KMS-11 (cell line): ENCODE measurements at regions not wholly inside any gene's neighbourhood (a gene's known extent, or its start where the extent isn't known, plus 50 kb on each side); places are given as distances from the start of the nearest gene placed in this dataset.

Source experiments
- H2AFZ ChIP-seq: fragments of 200-600 bp; sonication (generic); 2 replicates; pipeline ENCODE4 v1.6.1; 2016; ENCODE audit warnings: antibody characterized with exemption, mixed run types, low read depth
- H3K27ac ChIP-seq: fragments of 200-600 bp; sonication (generic); 2 replicates; pipeline ENCODE4 v1.6.1; 2016; ENCODE audit warnings: mild to moderate bottlenecking, mixed run types
- H3K27me3 ChIP-seq: fragments of 200-600 bp; sonication (generic); 2 replicates; pipeline ENCODE4 v1.6.1; 2017; ENCODE audit warnings: mild to moderate bottlenecking, low read depth, mixed run types, moderate library complexity; ENCODE audit not compliant: insufficient read depth
- H3K36me3 ChIP-seq: fragments of 200-600 bp; sonication (generic); 2 replicates; pipeline ENCODE4 v1.6.1; 2017; ENCODE audit warnings: mild to moderate bottlenecking, mixed run types; ENCODE audit not compliant: insufficient read depth
- H3K4me1 ChIP-seq: fragments of 200-600 bp; sonication (generic); 2 replicates; pipeline ENCODE4 v1.6.1; 2016; ENCODE audit warnings: mild to moderate bottlenecking, low read depth, mixed run types; ENCODE audit not compliant: poor library complexity, severe bottlenecking
- H3K4me2 ChIP-seq: fragments of 200-600 bp; sonication (generic); 2 replicates; pipeline ENCODE4 v1.7.0; 2016; ENCODE audit warnings: mild to moderate bottlenecking, mixed run types
- H3K4me3 ChIP-seq: fragments of 200-600 bp; sonication (generic); IDR thresholded peaks from 2 replicates; pipeline ENCODE4 v1.6.1; 2017; ENCODE audit warnings: low read depth, low read length, mixed read lengths; ENCODE audit not compliant: insufficient read depth
- H3K79me2 ChIP-seq: fragments of 200-600 bp; sonication (generic); 2 replicates; pipeline ENCODE4 v1.6.1; 2016; ENCODE audit warnings: low read depth, mixed run types; ENCODE audit not compliant: insufficient read depth
- H3K9ac ChIP-seq: fragments of 200-600 bp; sonication (generic); 2 replicates; pipeline ENCODE4 v1.6.1; 2016; ENCODE audit warnings: mild to moderate bottlenecking, mixed run types
- H4K20me1 ChIP-seq: fragments of 200-600 bp; sonication (generic); 2 replicates; pipeline ENCODE4 v1.6.1; 2016; ENCODE audit warnings: mild to moderate bottlenecking, mixed run types; ENCODE audit not compliant: insufficient read depth
- TF ChIP-seq, protein P1 (sequence below): fragments of 200-600 bp; sonication (generic); conservative IDR thresholded peaks from 2 replicates; pipeline ENCODE4 v1.6.1; 2017; ENCODE audit warnings: low read depth, mild to moderate bottlenecking, antibody characterized with exemption, low read length, moderate library complexity, mixed read lengths

DNA sequence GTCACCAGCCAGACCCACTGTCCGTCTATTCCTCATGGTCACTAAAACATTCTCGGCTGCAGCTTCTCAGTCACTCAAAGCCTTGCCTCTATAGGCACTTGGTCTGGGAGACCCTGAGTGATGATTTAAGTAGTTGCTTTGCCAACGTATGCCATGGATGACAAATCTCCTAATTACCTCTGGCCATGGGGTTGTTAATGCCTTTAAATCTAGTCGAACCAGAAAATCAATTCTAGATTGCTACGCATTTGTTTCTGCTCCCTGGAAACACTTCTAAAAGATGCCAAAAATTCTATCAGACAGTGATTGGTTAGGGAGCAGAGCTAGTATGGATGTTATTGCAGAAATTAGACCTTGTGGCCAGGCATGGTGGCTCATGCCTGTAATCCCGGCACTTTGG is 57.0 kb upstream of the RTL6 start:
- Histone ChIP-seq H3K27ac (no peak overlapping the region), H3K27me3 (peaks cover 9% of the 10 kb centered on the region; the same call in 1 of the 2 replicates), H3K9ac (no peak overlapping the region), H3K36me3 (no peaks in the 10 kb centered on the region), H3K4me2 (no peak overlapping the region), H3K4me3 (no peak overlapping the region), H3K4me1 (no peaks in the 10 kb centered on the region), H2AFZ (no peak overlapping the region), H4K20me1 (no peaks in the 10 kb centered on the region), H3K79me2 (no peaks in the 10 kb centered on the region)
- TF ChIP-seq, protein P1, sequence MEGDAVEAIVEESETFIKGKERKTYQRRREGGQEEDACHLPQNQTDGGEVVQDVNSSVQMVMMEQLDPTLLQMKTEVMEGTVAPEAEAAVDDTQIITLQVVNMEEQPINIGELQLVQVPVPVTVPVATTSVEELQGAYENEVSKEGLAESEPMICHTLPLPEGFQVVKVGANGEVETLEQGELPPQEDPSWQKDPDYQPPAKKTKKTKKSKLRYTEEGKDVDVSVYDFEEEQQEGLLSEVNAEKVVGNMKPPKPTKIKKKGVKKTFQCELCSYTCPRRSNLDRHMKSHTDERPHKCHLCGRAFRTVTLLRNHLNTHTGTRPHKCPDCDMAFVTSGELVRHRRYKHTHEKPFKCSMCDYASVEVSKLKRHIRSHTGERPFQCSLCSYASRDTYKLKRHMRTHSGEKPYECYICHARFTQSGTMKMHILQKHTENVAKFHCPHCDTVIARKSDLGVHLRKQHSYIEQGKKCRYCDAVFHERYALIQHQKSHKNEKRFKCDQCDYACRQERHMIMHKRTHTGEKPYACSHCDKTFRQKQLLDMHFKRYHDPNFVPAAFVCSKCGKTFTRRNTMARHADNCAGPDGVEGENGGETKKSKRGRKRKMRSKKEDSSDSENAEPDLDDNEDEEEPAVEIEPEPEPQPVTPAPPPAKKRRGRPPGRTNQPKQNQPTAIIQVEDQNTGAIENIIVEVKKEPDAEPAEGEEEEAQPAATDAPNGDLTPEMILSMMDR: no peak

DNA sequence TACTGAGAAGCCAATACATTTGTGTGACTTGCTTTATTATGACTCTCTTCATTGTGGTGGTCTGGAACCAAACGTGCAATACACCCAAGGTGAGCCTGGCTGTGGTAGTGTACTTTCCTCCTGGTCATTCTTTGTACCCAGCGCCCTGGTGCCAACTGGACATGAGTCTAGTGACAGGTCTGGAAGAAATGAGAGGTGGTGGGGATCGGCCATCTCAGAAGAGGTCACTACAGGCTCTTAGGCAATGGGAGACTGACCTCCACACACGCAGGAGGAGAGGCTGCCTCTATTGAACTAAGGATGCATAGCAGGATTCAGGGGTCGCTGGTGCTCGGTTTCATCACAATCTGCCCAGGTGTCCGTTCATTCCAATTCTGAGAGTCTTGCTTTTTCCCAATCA is 56.4 kb upstream of the RTL6 start:
- Histone ChIP-seq H3K36me3 (no peaks in the 10 kb centered on the region), H3K4me2 (no peak overlapping the region), H2AFZ (no peak overlapping the region), H3K79me2 (no peaks in the 10 kb centered on the region), H3K27ac (no peak overlapping the region), H3K4me3 (no peak overlapping the region), H3K9ac (no peak overlapping the region), H3K4me1 (no peaks in the 10 kb centered on the region), H3K27me3 (peaks cover 9% of the 10 kb centered on the region; the same call in 1 of the 2 replicates), H4K20me1 (no peaks in the 10 kb centered on the region)
- TF ChIP-seq, protein P1: no peak

- Histone ChIP-seq H3K36me3 (no peaks in the 10 kb centered on the region), H4K20me1 (no peaks in the 10 kb centered on the region), H3K79me2 (no peaks in the 10 kb centered on the region), H3K27ac (no peak overlapping the region), H3K27me3 (peaks cover 9% of the 10 kb centered on the region; the same call in 1 of the 2 replicates), H3K4me3 (no peak overlapping the region), H3K4me2 (no peak overlapping the region), H3K4me1 (no peaks in the 10 kb centered on the region), H3K9ac (no peak overlapping the region), H2AFZ (no peak overlapping the region)
- TF ChIP-seq, protein P1: no peak
Observed at GRCh38 chr22:44550711-44551491, 52.9 kb upstream of the RTL6 start.

GRCh38 chr22:44549701-44550100 is 51.7 kb upstream of the RTL6 start:
- H3K4me3 ChIP-seq: no peak overlapping the region
- no peaks in the 10 kb centered on the region for H3K36me3 ChIP-seq
- H3K4me2 ChIP-seq: no peak overlapping the region
- H3K79me2 ChIP-seq: no peaks in the 10 kb centered on the region
- no peaks in the 10 kb centered on the region for H3K4me1 ChIP-seq
- H2AFZ ChIP-seq: no peak overlapping the region
- TF ChIP-seq, protein P1: no peak
- no peak overlapping the region for H3K27ac ChIP-seq
- H3K9ac ChIP-seq: no peak overlapping the region
- no peaks in the 10 kb centered on the region for H4K20me1 ChIP-seq
- H3K27me3 ChIP-seq: peaks cover 9% of the 10 kb centered on the region; the same call in 1 of the 2 replicates
